Panc1 (cell line): ENCODE measurements at regions not wholly inside any gene's neighbourhood (a gene's known extent, or its start where the extent isn't known, plus 50 kb on each side); places are given as distances from the start of the nearest gene placed in this dataset.

Experiments
- ATAC-seq: fragments of 200-7000 bp; cut with Tn5 transposase; 2 replicates; pipeline ENCODE4 v1.9.1; 2020; ENCODE audit warnings: mild to moderate bottlenecking, moderate library complexity
- BruUV-seq: library from RNA; stranded (reverse); fragments of 400-500 nt; replicated peaks from 2 replicates; lab custom pipeline; 2021; lab: Mats Ljungman, UMichigan
- CTCF ChIA-PET: fragments of 300-600 bp; sonication (Branson Sonifier 250); formaldehyde crosslinking; loops from one replicate; lab custom pipeline; 2022; ENCODE audit warnings: antibody characterized with exemption; lab: Charles Lee
- POLR2A ChIA-PET: fragments of 300-600 bp; sonication (Branson Sonifier 250); formaldehyde crosslinking; loops from one replicate; lab custom pipeline; 2022; ENCODE audit warnings: antibody characterized with exemption; lab: Charles Lee
- DNase-seq: peaks from one replicate; pipeline ENCODE4 v3.0.0-alpha.2; 2010; ENCODE audit warnings: low read depth, low spot score
- H3K27ac ChIP-seq: 2 replicates; pipeline ENCODE4 v1.5.1; 2011; ENCODE audit warnings: mild to moderate bottlenecking, low read length, inconsistent platforms
- H3K27me3 ChIP-seq: fragments of 200-500 bp; sonication (Bioruptor generic); 2 replicates; pipeline ENCODE4 v1.6.0; 2014; ENCODE audit warnings: low read length, inconsistent platforms; ENCODE audit not compliant: control insufficient read depth, insufficient read depth
- H3K36me3 ChIP-seq: fragments of 200-500 bp; sonication (Bioruptor generic); 2 replicates; pipeline ENCODE4 v1.5.1; 2014; ENCODE audit warnings: inconsistent platforms, mild to moderate bottlenecking, low read length, moderate library complexity; ENCODE audit not compliant: control insufficient read depth, insufficient read depth
- H3K4me1 ChIP-seq: 2 replicates; pipeline ENCODE4 v1.5.1; 2011; ENCODE audit warnings: inconsistent platforms, mild to moderate bottlenecking, low read length, moderate library complexity; ENCODE audit not compliant: control insufficient read depth, insufficient read depth
- H3K4me3 ChIP-seq, 2 experiments: 2 replicates each; pipeline ENCODE4 v1.5.1; 2011 to 2012; ENCODE audit warnings: low read depth in 2 of 2, low read length in 2 of 2, mild to moderate bottlenecking in 2 of 2, inconsistent platforms in 1 of 2, moderate library complexity in 1 of 2
- H3K9me3 ChIP-seq: fragments of 200-500 bp; sonication (Bioruptor generic); 2 replicates; pipeline ENCODE4 v1.5.1; 2014; ENCODE audit warnings: low read depth, mild to moderate bottlenecking, inconsistent platforms, low read length, moderate library complexity; ENCODE audit not compliant: control insufficient read depth, insufficient read depth
- CTCF ChIP-seq: fragments of 450-650 bp; IDR thresholded peaks from 2 replicates; pipeline ENCODE4 v1.5.1; 2017; ENCODE audit warnings: mild to moderate bottlenecking
- POLR2AphosphoS5 ChIP-seq: IDR thresholded peaks from 2 replicates; pipeline ENCODE4 v1.6.1; 2012; ENCODE audit warnings: mild to moderate bottlenecking, low read depth, low read length, moderate library complexity
- REST ChIP-seq, 2 experiments: IDR thresholded peaks; 2 replicates each; pipeline ENCODE4 v1.6.1; 2011 to 2012; ENCODE audit warnings: low read depth in 2 of 2, control low read depth in 1 of 2, low read length in 1 of 2, mild to moderate bottlenecking in 1 of 2, moderate library complexity in 1 of 2; ENCODE audit not compliant: insufficient read depth in 1 of 2
- SIN3A ChIP-seq: IDR thresholded peaks from 2 replicates; pipeline ENCODE4 v1.6.1; 2012; ENCODE audit warnings: low read depth, mild to moderate bottlenecking, low read length, moderate library complexity, borderline replicate concordance; ENCODE audit not compliant: insufficient read depth
- TCF7L2 ChIP-seq: IDR thresholded peaks from 2 replicates; pipeline ENCODE4 v1.6.1; 2011; ENCODE audit warnings: mild to moderate bottlenecking, low read depth, low read length, inconsistent platforms
- in situ Hi-C: cut with HindIII; loops from 2 replicates; pipeline ENCODE4 v1.10.0; 2016; ENCODE audit warnings: low sequenced_read_pairs, low pct_unique_long_range_greater_than_20kb
- intact Hi-C: fragments of 100-400 bp; cut with micrococcal nuclease; formaldehyde crosslinking; loops from one replicate; pipeline ENCODE4 v1.10.0; 2022; ENCODE audit not compliant: unreplicated experiment

DNA sequence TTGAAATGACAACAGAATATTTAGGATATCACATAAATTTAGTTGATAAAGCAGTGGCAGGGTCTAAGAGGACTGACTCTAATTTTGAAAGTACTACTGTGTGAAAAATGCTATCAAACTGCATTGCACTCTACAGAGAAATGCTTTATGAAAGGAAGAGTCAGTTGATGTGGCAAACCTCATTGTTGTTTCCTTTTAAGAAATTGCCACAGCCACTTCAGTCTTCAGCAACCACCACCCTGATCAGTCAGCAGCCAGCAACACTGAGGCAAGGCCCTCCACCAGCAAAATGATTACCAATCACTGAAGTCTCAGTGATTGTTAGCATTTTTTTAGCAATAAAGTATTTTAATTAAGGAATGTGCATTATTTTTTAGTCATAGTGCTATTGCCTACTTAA is 488.7 kb upstream of the SLC39A10 start:
- BruUV-seq = no TSS peak
- no peak for TF ChIP-seq CTCF
- TF ChIP-seq REST (IDR thresholded peaks at IDR 0.05; ENCODE audit: insufficient read depth in 1 of 2, low read depth in 2 of 2, low read length in 1 of 2) = no peak
- no peak for TF ChIP-seq TCF7L2
- TF ChIP-seq POLR2AphosphoS5 = no peak
- no peak for TF ChIP-seq SIN3A
- in situ Hi-C loops (no loop called here), intact Hi-C loops (no loop called here)
- H3K4me3 ChIP-seq = no peak overlapping the region
- ChIA-PET POLR2A (no interaction called here), CTCF (no interaction called here)
- no peaks in the 10 kb centered on the region for H3K4me1 ChIP-seq
- no peaks in the 10 kb centered on the region for H3K36me3 ChIP-seq
- ATAC-seq (no peak), DNase-seq (no peak)
- no peaks in the 10 kb centered on the region for H3K27me3 ChIP-seq
- H3K9me3 ChIP-seq = no peaks in the 10 kb centered on the region
- H3K27ac ChIP-seq = no peak overlapping the region

GRCh38 chr2:195164930-195165329 is 492.1 kb upstream of the SLC39A10 start:
- CTCF ChIA-PET = no interaction called here
- no peak overlapping the region for H3K27ac ChIP-seq
- H3K36me3 ChIP-seq = no peaks in the 10 kb centered on the region
- BruUV-seq = no TSS peak
- H3K4me3 ChIP-seq = no peak overlapping the region
- POLR2A ChIA-PET = no interaction called here
- H3K4me1 ChIP-seq = no peaks in the 10 kb centered on the region
- DNase-seq (no peak), ATAC-seq (no peak)
- in situ Hi-C loops (no loop called here), intact Hi-C loops (no loop called here)
- no peaks in the 10 kb centered on the region for H3K9me3 ChIP-seq
- no peak for TF ChIP-seq TCF7L2
- no peak for TF ChIP-seq SIN3A
- no peak for TF ChIP-seq POLR2AphosphoS5
- no peak for TF ChIP-seq CTCF
- TF ChIP-seq REST (IDR thresholded peaks at IDR 0.05; ENCODE audit: insufficient read depth in 1 of 2, low read depth in 2 of 2, low read length in 1 of 2) = no peak
- H3K27me3 ChIP-seq = no peaks in the 10 kb centered on the region
